GM19035 (cell line): ENCODE measurements at regions not wholly inside any gene's neighbourhood (a gene's known extent, or its start where the extent isn't known, plus 50 kb on each side); places are given as distances from the start of the nearest gene placed in this dataset.

Source experiments
- ATAC-seq: cut with Tn5 transposase; IDR thresholded peaks from one replicate; pipeline ENCODE4 v1.9.1; 2021; ENCODE audit not compliant: unreplicated experiment

DNA sequence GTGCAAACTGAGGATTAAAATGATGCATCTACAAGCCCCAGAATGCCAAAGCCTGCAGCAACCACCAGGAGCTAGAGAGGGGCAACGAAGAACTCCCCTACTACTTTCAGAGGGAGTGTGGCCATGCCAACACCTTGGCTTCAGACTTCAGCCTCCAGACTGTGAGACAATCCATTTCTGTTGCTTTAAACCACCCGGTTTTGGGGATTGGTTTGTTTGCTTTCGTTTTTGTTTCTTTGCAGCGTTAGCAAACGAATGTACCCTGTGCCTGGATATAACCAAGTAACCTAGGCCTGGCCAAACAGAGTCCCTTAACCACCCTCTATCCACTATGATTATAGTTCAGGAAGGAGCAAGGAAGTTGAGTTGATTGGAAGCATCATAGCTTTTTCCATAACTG lies 171.2 kb upstream of the NCK2 start:
- no peak for ATAC-seq

GRCh38 chr2:105571445-105571987 lies 172.7 kb upstream of the FHL2 start:
- ATAC-seq = no peak

DNA sequence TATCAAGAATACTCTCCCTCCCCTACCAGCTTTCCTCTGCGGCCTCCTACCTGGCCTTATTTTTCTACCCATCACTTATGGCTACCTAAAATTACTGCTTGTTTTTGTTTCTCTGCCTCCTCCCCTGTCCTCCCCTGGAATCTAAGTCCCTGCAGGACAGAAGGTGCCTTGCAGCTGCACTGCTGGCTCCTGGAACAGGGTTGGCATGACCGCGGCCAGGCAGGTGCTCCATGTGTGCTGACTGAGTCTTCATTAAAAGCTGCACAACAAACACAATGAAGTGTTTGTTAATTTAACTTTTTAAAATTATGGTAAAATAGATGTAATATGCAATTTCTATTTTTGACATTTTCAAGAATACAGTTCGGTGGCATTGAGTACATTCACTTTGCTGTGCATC lies 171.9 kb upstream of the FHL2 start:
- ATAC-seq = no peak

- ATAC-seq = no peak
These were observed 171.5 kb upstream of the FHL2 start for GRCh38 chr2:105570326-105570725.

DNA sequence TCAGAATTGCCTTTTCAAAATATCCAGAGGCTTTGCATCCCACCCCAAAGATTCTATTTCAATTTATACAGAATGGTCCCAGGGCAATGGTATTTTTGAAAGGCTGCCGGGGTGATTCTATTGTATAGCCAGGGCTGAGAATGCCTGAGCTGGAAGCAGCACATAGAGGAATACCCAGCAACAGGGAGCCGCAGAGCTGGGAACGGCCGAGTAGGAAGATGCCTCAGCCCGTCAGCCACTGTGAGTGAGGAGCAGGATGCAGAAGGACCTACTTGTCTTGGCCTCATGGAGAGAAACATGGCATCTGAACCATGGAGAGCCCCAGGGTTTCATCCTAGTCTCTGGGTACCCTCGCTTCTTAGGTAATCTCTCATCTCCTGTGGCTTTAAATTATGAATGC lies 170.8 kb upstream of the FHL2 start:
- no peak for ATAC-seq

DNA sequence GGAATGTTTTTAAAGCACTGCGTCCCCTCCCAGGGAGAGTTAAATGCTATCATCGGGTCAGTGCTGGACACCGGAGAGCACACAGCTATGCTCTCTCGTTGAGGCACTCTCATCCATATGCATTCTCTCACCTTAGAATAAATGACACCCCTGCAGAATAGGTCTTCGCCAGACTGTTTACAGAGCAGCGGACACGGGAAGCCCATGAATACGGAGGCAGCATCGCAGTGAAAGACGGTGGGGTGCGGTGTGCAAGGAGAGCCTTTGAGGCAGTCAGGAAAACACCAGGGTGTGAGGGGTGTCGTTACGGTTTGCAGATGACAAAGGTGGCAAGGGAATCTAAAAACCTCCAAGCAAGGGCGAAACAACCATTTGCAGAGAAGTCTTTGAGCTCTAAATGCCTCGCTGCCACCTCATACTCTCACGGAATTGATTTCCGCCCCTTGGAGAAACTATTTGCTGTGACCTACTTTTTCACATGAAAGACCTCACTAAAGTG lies 169.2 kb upstream of the FHL2 start:
- ATAC-seq = no peak

DNA sequence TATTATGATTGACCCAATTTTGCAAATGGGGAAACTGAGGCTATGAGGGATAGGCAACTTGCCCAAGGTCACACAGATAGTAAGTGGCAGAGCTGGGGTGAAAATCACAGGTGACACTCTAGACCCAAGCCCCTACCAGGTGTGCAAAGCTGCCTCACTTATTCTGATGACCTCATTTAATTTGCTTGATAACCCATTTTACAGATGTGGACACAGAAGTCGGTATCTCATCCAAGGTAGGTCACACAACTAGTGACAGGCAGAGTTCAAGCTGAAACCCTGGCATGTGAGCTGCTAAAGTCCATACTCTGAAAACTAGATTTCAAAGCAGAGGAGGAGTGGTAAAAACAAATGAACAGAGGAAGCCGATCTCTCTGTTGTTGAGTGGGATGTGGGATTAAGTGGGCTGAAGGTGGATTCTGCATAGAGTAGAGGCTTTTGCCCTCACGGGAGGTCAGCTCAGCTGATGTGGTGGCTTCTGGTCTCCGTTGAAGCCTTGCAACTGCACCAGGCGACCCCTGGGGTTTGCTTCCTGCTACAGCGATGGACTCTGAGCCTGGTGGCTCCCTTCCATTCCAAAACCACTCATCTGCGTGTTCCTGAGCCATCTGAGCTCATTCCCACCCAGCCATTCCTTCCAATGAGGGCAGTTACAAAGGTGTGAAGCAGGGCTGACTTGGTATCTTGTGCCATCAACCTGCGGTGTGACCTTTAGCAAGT lies 164.3 kb upstream of the FHL2 start:
- ATAC-seq = no peak

GRCh38 chr2:105561401-105561800 lies 162.6 kb upstream of the FHL2 start:
- ATAC-seq = no peak

DNA sequence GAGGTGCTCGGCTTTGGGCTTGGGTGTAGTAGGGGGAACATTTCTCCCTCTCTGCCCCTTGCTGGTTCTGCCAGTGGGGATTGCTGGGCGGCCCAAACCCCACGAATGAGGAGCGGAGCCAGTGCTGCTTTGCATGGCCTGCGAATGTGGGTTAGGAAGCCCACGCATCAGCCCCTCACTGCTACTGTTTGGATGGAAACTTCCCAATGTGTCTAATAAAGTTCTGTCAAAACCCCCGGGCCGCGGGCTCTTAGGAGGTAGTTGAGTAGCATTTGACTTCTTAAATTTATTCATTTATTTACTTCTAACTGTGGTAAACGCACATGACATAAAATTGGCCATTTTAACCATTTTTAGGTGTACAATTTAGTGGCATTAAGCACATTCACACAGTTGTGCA lies 161.3 kb upstream of the FHL2 start:
- no peak for ATAC-seq

DNA sequence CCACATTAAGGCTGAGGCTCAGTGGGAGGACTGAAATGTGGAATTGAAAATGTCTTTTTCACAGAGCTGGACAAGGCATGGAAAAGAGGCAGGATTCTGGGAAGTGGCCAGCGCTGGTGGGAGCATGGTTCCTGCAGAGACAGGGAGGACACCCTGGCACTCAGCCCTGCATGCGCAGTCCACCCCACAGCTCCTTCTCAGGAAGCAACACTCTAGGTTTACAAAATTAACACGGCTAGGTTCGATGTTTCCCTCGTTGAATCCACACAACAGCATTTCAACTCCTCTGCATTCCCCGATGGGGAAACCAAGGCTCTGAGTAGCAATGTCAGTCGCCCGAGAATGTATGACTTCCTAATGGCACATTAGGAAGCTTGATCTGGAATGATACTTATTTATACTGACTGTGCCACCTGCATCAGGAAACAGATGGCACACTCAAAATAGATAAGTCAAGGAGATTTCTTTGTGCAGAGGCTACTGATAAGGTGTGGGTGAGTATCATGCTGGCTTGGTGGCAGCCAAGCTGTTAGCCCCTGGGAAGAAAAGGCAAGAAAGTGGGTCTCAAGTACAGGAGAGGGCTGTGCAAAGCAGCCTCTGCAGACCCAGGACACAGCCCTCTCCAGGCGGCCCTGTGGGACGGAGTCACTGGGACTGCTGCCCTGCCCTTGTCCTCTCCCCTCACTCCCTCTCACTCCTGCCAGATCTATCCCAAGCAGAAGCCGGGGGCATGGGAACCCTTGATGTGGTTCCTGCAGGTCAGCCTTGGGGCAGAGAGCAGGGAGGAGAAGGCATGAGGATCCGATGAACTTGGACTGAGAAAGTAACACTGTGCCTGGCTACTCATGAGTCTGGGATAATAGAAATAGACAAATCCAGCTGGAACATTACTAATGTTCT lies 158.4 kb upstream of the FHL2 start:
- ATAC-seq = no peak

- no peak for ATAC-seq
These were observed 157.5 kb upstream of the FHL2 start for GRCh38 chr2:105556366-105556765.

GRCh38 chr2:105554235-105554634 lies 155.4 kb upstream of the FHL2 start:
- no peak for ATAC-seq

DNA sequence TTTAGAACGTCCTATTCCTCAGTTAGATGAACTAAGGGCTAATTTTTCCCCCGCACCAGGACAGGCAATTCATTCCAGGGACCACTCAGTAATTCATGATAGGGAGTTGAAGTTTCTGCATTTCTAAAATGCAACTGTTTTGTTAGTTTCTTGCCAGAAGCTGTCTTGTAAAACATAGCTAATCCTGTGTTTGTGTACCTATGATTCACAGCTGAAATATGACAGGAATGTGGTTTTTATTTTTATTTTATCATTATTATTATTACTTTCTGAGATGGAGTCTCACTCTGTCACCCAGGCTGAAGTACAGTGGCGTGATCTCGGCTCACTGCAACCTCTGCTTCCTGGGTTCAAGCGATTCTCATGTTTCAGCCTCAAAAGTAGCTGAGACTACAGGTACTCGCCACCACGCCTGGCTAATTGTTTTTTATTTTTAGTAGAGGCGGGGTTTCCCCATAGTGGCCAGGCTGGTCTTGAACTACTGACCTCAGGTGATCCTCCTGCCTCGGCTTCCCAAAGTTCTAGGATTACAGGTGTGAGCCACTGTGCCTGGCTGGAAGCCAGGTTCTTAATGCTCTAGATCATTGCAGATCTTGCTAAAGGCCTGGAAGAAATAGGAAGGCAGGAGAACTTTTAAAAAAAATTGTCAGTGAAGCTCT lies 154.8 kb upstream of the FHL2 start:
- no peak for ATAC-seq

- ATAC-seq = no peak
These were observed 147.8 kb upstream of the FHL2 start for GRCh38 chr2:105546628-105546974.

- no peak for ATAC-seq
These were observed 147.1 kb upstream of the FHL2 start for GRCh38 chr2:105545730-105546627.

- ATAC-seq = no peak
These were observed 145.9 kb upstream of the FHL2 start for GRCh38 chr2:105544591-105545377.

DNA sequence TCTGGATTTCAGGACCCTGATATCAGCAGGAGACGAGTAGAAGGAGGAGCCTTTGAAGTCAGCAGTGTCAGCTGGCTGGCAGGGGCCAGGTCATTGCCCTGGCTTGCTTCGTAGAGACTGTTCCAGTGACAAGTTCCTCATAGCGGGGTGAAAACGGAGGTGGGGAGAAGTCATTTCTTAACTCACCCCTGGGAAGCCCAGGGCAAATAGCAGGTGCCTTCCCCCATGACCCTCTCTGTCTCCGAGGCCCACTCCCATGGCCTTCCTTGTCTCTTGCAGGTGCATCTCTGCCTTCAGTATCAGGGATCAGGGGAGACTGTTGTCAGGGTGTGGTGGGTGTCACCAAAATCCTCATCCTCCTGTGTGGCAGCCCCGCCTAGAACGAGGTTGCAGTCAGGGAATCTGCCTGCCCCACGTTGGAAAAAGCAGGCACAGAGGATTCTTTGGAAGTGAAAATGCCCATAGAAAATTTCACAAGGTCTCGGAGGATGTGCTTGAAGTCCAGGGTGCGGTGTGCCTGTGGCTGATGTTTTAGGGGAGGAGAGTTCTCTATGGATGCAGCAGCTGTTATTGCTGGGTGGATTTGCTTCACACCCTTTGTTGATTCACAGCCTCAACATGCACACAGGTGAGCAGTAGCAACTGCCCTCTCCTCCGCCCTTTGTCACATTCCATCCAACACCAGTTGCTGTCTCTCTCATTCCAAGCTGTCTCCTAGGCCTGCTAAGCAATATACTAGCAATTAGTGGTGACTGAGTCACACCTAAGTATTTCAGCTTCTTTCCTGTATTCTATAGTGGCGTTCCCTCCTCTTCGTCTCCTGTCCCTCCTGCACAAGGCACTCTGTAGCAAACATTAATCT lies 142.6 kb upstream of the FHL2 start:
- no peak for ATAC-seq

DNA sequence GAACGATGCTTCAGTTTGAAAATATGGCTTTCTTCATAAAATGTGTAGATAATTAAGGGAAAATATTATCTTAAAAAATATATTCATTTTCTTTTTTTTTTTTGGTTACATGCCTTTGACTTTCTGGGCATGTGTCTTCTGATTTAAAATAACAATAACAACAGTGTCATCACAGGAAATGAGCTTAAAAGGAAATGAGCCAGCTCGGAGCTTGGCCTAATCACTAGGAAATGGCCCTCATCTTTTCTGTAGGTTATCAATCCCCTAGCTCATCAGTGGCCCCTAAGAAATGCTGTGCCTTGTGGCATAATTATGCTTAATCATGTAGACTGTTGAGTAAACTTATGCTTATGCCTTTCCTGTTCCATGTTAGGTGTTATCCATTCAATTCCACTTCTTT lies 141.8 kb upstream of the FHL2 start:
- no peak for ATAC-seq

DNA sequence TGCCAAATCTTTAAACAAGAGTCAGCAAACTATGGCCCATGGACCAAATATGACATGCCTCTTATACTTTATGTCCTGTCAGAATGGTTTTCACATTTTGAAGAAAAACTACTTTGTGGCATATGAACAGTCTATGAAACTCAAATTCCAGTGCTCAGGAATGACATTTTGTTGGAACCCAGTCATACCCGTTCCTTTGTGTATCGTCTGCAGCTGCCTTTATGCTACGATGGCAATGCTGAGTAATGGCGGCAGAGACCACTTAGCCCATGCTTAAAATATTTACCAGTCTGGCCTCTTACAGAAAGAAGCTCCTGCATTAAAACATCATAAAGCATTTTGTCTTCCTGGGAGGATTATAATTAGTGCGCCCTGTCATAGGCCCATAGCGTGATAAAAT lies 140.5 kb upstream of the FHL2 start:
- no peak for ATAC-seq
